Ovary (tissue), 7 donors: ENCODE measurements at regions not wholly inside any gene's neighbourhood (a gene's known extent, or its start where the extent isn't known, plus 50 kb on each side); places are given as distances from the start of the nearest gene placed in this dataset.
"Not testable (repeated sequence)": the region's sequence is repeated elsewhere in the genome, so short reads cannot be mapped to it uniquely, and the experiment has no call there.

ENCODE experiments used
- DNase-seq, 5 donors: peaks; one replicate each; pipeline ENCODE4 v3.0.0-alpha.2; 2019 to 2020
- H3K27ac ChIP-seq, 2 donors: fragments of 200-600 bp; one replicate each; pipeline versions ENCODE4 v1.5.1 to v1.8.0; 2019 to 2022
- H3K27me3 ChIP-seq: fragments of 200-600 bp; one replicate; pipeline ENCODE4 v1.8.0; 2022
- H3K36me3 ChIP-seq: fragments of 200-600 bp; sonication (generic); one replicate; pipeline ENCODE4 v1.5.1; 2019
- H3K4me1 ChIP-seq: one replicate; pipeline ENCODE4 v1.8.1; 2013; ENCODE audit warnings: mild to moderate bottlenecking, moderate library complexity; ENCODE audit not compliant: insufficient read depth
- H3K4me3 ChIP-seq: fragments of 200-600 bp; sonication (generic); one replicate; pipeline ENCODE4 v1.5.1; 2017
- H3K9me3 ChIP-seq, 2 donors: fragments of 200-600 bp in 1 of 2; sonication (generic) in 1 of 2; one replicate each; pipeline versions ENCODE4 v1.5.1 to v1.8.1; 2013 to 2019; ENCODE audit warnings: mild to moderate bottlenecking in 1 of 2, moderate library complexity in 1 of 2
- CTCF ChIP-seq, 3 donors: fragments of 450-650 bp in 2 of 3; fragments of 200-600 bp in 1 of 3; IDR thresholded peaks; one replicate each; pipeline versions ENCODE4 v1.5.1 to v1.8.0; 2016 to 2022; ENCODE audit warnings: antibody characterized with exemption in 3 of 3, mild to moderate bottlenecking in 1 of 3
- EP300 ChIP-seq: sonication (generic); formaldehyde crosslinking; IDR thresholded peaks from one replicate; pipeline ENCODE4 v1.6.1; 2017; ENCODE audit warnings: antibody characterized with exemption
- POLR2A ChIP-seq: fragments of 450-650 bp; IDR thresholded peaks from one replicate; pipeline ENCODE4 v1.6.1; 2017; ENCODE audit warnings: antibody characterized with exemption, mild to moderate bottlenecking, moderate library complexity
- WGBS, 3 donors: extraction: QIAGEN DNeasy Blood & Tissue Kit in 1 of 3; methylation state at CpG; one replicate each; pipeline versions ENCODE4 v1.1.5 to v1.1.7; 2013 to 2017; 5-methylcytosine and 5-hydroxymethylcytosine counted together
- intact Hi-C, 4 donors: fragments of 100-400 bp; cut with DNase I; formaldehyde crosslinking; loops; one replicate each; pipeline versions ENCODE4 v1.11.0 to v1.15.1; 2022 to 2023
- donor health status: DM: no; HTN: no; CAD: no; lungs with moderate emphysema.
- donor health status: DM: no; HTN: no; CAD: no.
- donor health status: Bipolar disorder and iron deficiency.
- donor health status: DM: no; HTN: no; CAD: no.
- donor health status: DM: yes; HTN: yes; CAD: no.

DNA sequence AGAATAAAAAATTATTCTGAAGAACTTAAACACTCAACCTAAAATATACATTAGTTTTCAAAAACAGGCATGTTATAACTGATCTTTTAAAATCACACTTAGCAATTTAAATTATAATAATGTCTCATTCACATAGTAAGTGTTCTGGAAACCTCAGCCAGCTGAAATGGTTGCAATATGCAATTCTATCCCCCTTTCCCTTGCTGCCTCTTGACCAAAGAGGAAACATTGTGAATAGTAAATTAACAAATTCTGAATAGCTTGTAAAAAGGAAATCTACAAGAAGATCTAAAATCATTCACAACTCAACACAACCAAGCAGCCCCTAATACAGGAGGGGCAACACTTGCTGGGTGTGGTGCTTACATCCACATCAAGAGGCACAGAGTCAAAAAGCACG is 431.9 kb downstream of the BCAT1 start:
- intact Hi-C loops, result no loop called here
- 84 to 85% (median 85%) methylated on average over 1 of the region's 1 CpG for WGBS, 3 donors
- Histone ChIP-seq H3K4me3 (no peak overlapping the region), H3K4me1 (no peaks in the 10 kb centered on the region), H3K9me3 (no peaks in the 10 kb centered on the region), H3K27ac (no peak overlapping the region), H3K27me3 (no peaks in the 10 kb centered on the region), H3K36me3 (no peaks in the 10 kb centered on the region)
- TF ChIP-seq POLR2A, result no peak
- DNase-seq, result no peak

DNA sequence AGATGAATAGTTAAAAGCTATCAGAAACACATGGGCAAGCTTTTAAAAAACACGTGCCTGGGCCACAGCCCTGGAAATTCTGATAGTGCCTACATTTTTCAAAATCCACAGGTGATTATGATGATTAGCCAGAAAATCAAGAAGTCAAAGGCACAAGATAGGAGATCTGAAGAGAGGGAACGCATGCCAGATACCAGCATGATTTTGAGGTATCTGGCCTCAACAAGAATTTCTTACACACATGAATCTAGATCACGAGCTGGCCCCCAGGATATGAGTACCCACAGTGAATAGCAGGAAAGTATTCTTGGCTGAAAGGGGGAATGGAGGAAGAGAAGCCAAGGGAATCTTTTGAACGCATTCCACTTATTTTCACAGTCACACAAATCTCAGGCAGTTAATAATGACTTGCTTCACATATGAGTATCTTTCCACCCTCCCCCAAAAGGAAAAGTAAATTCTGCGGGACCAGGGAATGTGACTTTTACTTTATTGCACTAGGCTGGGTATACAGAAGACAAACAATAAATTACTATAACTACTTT is 438.2 kb downstream of the BCAT1 start:
- H3K4me3 ChIP-seq, result no peak overlapping the region
- no peaks in the 10 kb centered on the region for H3K9me3 ChIP-seq
- peaks cover 2% of the 10 kb centered on the region for H3K4me1 ChIP-seq
- no peak for DNase-seq
- intact Hi-C loops, result no loop called here
- no peaks in the 10 kb centered on the region for H3K36me3 ChIP-seq
- no peaks in the 10 kb centered on the region for H3K27me3 ChIP-seq
- H3K27ac ChIP-seq, result no peak overlapping the region
- WGBS, 3 donors, result 79 to 84% (median 83%) methylated on average over 5 of the region's 5 CpGs
- TF ChIP-seq CTCF (IDR thresholded peaks at IDR 0.05) (no peak), POLR2A (no peak), EP300 (no peak)

DNA sequence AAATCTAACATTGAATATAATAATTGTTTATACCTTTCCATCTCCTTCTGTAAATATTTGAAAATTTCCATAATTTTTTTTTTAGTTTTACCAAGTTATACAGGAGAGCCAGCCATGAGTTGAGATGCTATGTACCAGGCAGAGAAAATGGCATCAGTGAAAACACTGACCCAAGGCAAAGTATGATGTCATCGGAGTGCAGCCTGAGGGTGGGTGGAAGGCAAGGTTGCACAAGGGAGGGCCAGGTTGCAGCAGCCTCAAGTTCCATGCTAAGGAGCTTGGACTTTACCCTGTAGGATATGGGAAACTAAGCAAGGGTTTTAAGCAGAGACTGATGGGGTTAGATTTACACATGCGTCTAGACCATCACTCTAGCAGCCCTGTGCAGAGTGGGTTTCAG is 441.1 kb downstream of the BCAT1 start:
- intact Hi-C loops, result no loop called here
- Histone ChIP-seq H3K27me3 (no peaks in the 10 kb centered on the region), H3K4me3 (no peak overlapping the region), H3K4me1 (peaks cover 2% of the 10 kb centered on the region), H3K9me3 (no peaks in the 10 kb centered on the region), H3K27ac (no peak overlapping the region), H3K36me3 (no peaks in the 10 kb centered on the region)
- DNase-seq, result no peak
- WGBS, 3 donors, result 94 to 100% (median 99%) methylated on average over 2 of the region's 2 CpGs
- TF ChIP-seq EP300 (no peak), POLR2A (no peak), CTCF (IDR thresholded peaks at IDR 0.05) (no peak)

DNA sequence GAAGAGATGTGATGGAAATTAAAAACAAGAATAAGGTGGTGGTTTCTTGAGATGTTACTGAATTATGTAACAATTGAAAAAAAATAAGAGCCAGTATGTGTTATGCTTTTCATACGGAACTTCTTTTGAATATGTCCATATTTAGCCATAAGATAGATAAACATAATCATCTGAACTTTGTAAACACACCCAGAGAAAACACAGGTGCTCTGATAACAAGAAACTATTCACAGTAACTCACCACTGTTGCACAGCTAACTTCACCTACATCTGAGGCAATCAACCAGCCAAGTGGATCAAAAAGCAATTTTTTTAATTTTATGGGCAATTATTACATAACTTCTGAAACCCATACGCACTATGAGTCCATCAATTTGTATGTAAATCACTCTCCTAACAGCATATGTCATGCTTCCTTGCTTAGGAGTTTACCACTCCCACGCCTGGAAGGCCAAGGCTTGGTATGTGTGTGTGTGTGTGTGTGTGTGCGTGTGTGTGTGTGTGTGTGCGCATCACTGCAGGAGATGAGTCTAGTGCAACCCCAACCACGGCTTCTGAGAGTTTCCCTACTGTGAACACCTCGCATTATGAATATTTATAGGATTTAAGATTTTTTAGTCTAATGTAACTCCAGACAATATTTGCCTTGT is 443.4 kb downstream of the BCAT1 start:
- DNase-seq, result no peak
- Histone ChIP-seq H3K4me1 (peaks cover under 1% of the 10 kb centered on the region), H3K9me3 (no peaks in the 10 kb centered on the region), H3K27ac (no peak overlapping the region), H3K36me3 (no peaks in the 10 kb centered on the region), H3K27me3 (no peaks in the 10 kb centered on the region), H3K4me3 (no peak overlapping the region)
- TF ChIP-seq POLR2A, result no peak
- TF ChIP-seq CTCF (IDR thresholded peaks at IDR 0.05), result no peak
- TF ChIP-seq EP300, result no peak
- intact Hi-C loops, result no loop called here
- 72 to 89% (median 79%) methylated on average over 7 of the region's 7 CpGs for WGBS, 3 donors

GRCh38 chr12:24503477-24503876 is 445.4 kb downstream of the BCAT1 start:
- intact Hi-C loops, H3K4me3 ChIP-seq, H3K4me1 ChIP-seq, H3K27me3 ChIP-seq, H3K27ac ChIP-seq, H3K9me3 ChIP-seq, H3K36me3 ChIP-seq, DNase-seq: not testable (repeated sequence)
- WGBS, 3 donors, result 89 to 100% (median 100%) methylated on average over 1 of the region's 1 CpG
